KMS-11 (cell line): ENCODE measurements at regions not wholly inside any gene's neighbourhood (a gene's known extent, or its start where the extent isn't known, plus 50 kb on each side); places are given as distances from the start of the nearest gene placed in this dataset.

Experiments used
- H2AFZ ChIP-seq: fragments of 200-600 bp; sonication (generic); 2 replicates; pipeline ENCODE4 v1.6.1; 2016; ENCODE audit warnings: antibody characterized with exemption, mixed run types, low read depth
- H3K27ac ChIP-seq: fragments of 200-600 bp; sonication (generic); 2 replicates; pipeline ENCODE4 v1.6.1; 2016; ENCODE audit warnings: mild to moderate bottlenecking, mixed run types
- H3K27me3 ChIP-seq: fragments of 200-600 bp; sonication (generic); 2 replicates; pipeline ENCODE4 v1.6.1; 2017; ENCODE audit warnings: mild to moderate bottlenecking, low read depth, mixed run types, moderate library complexity; ENCODE audit not compliant: insufficient read depth
- H3K36me3 ChIP-seq: fragments of 200-600 bp; sonication (generic); 2 replicates; pipeline ENCODE4 v1.6.1; 2017; ENCODE audit warnings: mild to moderate bottlenecking, mixed run types; ENCODE audit not compliant: insufficient read depth
- H3K4me1 ChIP-seq: fragments of 200-600 bp; sonication (generic); 2 replicates; pipeline ENCODE4 v1.6.1; 2016; ENCODE audit warnings: mild to moderate bottlenecking, low read depth, mixed run types; ENCODE audit not compliant: poor library complexity, severe bottlenecking
- H3K4me2 ChIP-seq: fragments of 200-600 bp; sonication (generic); 2 replicates; pipeline ENCODE4 v1.7.0; 2016; ENCODE audit warnings: mild to moderate bottlenecking, mixed run types
- H3K4me3 ChIP-seq: fragments of 200-600 bp; sonication (generic); IDR thresholded peaks from 2 replicates; pipeline ENCODE4 v1.6.1; 2017; ENCODE audit warnings: low read depth, low read length, mixed read lengths; ENCODE audit not compliant: insufficient read depth
- H3K79me2 ChIP-seq: fragments of 200-600 bp; sonication (generic); 2 replicates; pipeline ENCODE4 v1.6.1; 2016; ENCODE audit warnings: low read depth, mixed run types; ENCODE audit not compliant: insufficient read depth
- H3K9ac ChIP-seq: fragments of 200-600 bp; sonication (generic); 2 replicates; pipeline ENCODE4 v1.6.1; 2016; ENCODE audit warnings: mild to moderate bottlenecking, mixed run types
- H4K20me1 ChIP-seq: fragments of 200-600 bp; sonication (generic); 2 replicates; pipeline ENCODE4 v1.6.1; 2016; ENCODE audit warnings: mild to moderate bottlenecking, mixed run types; ENCODE audit not compliant: insufficient read depth
- CTCF ChIP-seq: fragments of 200-600 bp; sonication (generic); conservative IDR thresholded peaks from 2 replicates; pipeline ENCODE4 v1.6.1; 2017; ENCODE audit warnings: low read depth, mild to moderate bottlenecking, antibody characterized with exemption, low read length, moderate library complexity, mixed read lengths

GRCh38 chr2:16718576-16719484, 53.2 kb upstream of the CYRIA start:
- Histone ChIP-seq H2AFZ (no peak overlapping the region), H3K36me3 (no peaks in the 10 kb centered on the region), H3K4me2 (no peak overlapping the region), H3K4me3 (no peak overlapping the region), H3K79me2 (no peaks in the 10 kb centered on the region), H3K27me3 (no peaks in the 10 kb centered on the region), H3K27ac (no peak overlapping the region), H3K4me1 (no peaks in the 10 kb centered on the region), H3K9ac (no peak overlapping the region), H4K20me1 (no peaks in the 10 kb centered on the region)
- no peak for TF ChIP-seq CTCF

- H3K4me3 ChIP-seq, result no peak overlapping the region
- H3K79me2 ChIP-seq, result no peaks in the 10 kb centered on the region
- no peaks in the 10 kb centered on the region for H3K27me3 ChIP-seq
- H3K4me1 ChIP-seq, result no peaks in the 10 kb centered on the region
- no peak overlapping the region for H3K4me2 ChIP-seq
- no peaks in the 10 kb centered on the region for H4K20me1 ChIP-seq
- TF ChIP-seq CTCF, result no peak
- H3K9ac ChIP-seq, result no peak overlapping the region
- H3K36me3 ChIP-seq, result no peaks in the 10 kb centered on the region
- H2AFZ ChIP-seq, result no peak overlapping the region
- H3K27ac ChIP-seq, result no peak overlapping the region
Observed at GRCh38 chr2:16717477-16717876, 51.8 kb upstream of the CYRIA start.

- Histone ChIP-seq H3K27me3 (no peaks in the 10 kb centered on the region), H3K36me3 (no peaks in the 10 kb centered on the region), H3K4me3 (no peak overlapping the region), H3K4me1 (no peaks in the 10 kb centered on the region), H2AFZ (no peak overlapping the region), H3K27ac (no peak overlapping the region), H3K4me2 (no peak overlapping the region), H3K9ac (no peak overlapping the region), H3K79me2 (no peaks in the 10 kb centered on the region), H4K20me1 (no peaks in the 10 kb centered on the region)
- TF ChIP-seq CTCF, result no peak
Observed at GRCh38 chr2:16716944-16717343, 51.3 kb upstream of the CYRIA start.

- TF ChIP-seq CTCF, result no peak
- Histone ChIP-seq H4K20me1 (no peaks in the 10 kb centered on the region), H3K9ac (no peak overlapping the region), H2AFZ (no peak overlapping the region), H3K79me2 (no peaks in the 10 kb centered on the region), H3K27me3 (no peaks in the 10 kb centered on the region), H3K36me3 (no peaks in the 10 kb centered on the region), H3K27ac (no peak overlapping the region), H3K4me3 (no peak overlapping the region), H3K4me1 (no peaks in the 10 kb centered on the region), H3K4me2 (no peak overlapping the region)
Observed at GRCh38 chr2:16716024-16716423, 50.4 kb upstream of the CYRIA start.
